Endothelial cell of umbilical vein (primary cell): ENCODE measurements at regions not wholly inside any gene's neighbourhood (a gene's known extent, or its start where the extent isn't known, plus 50 kb on each side); places are given as distances from the start of the nearest gene placed in this dataset.

ENCODE experiments used
- BruUV-seq: library from RNA; stranded (reverse); fragments of 400-500 nt; replicated peaks from 2 replicates; lab custom pipeline; 2021; lab: Mats Ljungman, UMichigan
- CTCF ChIA-PET: fragments of 300-600, 350-600 bp; sonication (Branson Sonifier 250); formaldehyde crosslinking; loops from one replicate; lab custom pipeline; 2021; ENCODE audit warnings: antibody characterized with exemption, inconsistent platforms; lab: Charles Lee
- POLR2A ChIA-PET: fragments of 300-600, 350-600 bp; sonication (Branson Sonifier 250); formaldehyde crosslinking; loops from one replicate; lab custom pipeline; 2021; ENCODE audit warnings: antibody characterized with exemption, inconsistent platforms; lab: Charles Lee
- DNase-seq: peaks from one replicate; pipeline ENCODE4 v3.0.0-alpha.2; 2011; ENCODE audit warnings: low read depth, low spot score
- FAIRE-seq: peaks from 2 replicates; lab custom pipeline; 2011; peaks lifted over from hg19 to GRCh38; lab: Jason Lieb, UNC
- H2AFZ ChIP-seq: 2 replicates; pipeline ENCODE4 v1.6.0; 2012; ENCODE audit warnings: low read depth, low read length, control low read depth, inconsistent platforms
- H3K27ac ChIP-seq: 2 replicates; pipeline ENCODE4 v1.5.1; 2011; ENCODE audit warnings: low read depth, mild to moderate bottlenecking, control low read depth, low read length, moderate library complexity; ENCODE audit not compliant: insufficient read depth
- H3K27me3 ChIP-seq, 2 experiments: 2 replicates each; pipeline versions ENCODE4 v1.6.0 to v1.6.1; 2011; ENCODE audit warnings: low read length in 2 of 2, mixed read lengths in 1 of 2; ENCODE audit not compliant: control insufficient read depth in 2 of 2, insufficient read depth in 2 of 2
- H3K36me3 ChIP-seq, 2 experiments: 2 replicates in 1 of 2; 3 replicates in 1 of 2; pipeline ENCODE4 v1.5.1; 2011; ENCODE audit warnings: low read length in 2 of 2, mild to moderate bottlenecking in 1 of 2, moderate library complexity in 1 of 2; ENCODE audit not compliant: control insufficient read depth in 2 of 2, insufficient read depth in 2 of 2; ENCODE audit errors: extremely low read depth in 1 of 2
- H3K4me1 ChIP-seq: 3 replicates; pipeline ENCODE4 v1.5.1; 2011; ENCODE audit warnings: mild to moderate bottlenecking, low read length; ENCODE audit not compliant: control insufficient read depth, insufficient read depth; ENCODE audit errors: extremely low read depth
- H3K4me2 ChIP-seq: 2 replicates; pipeline ENCODE4 v1.6.1; 2011; ENCODE audit warnings: low read length, control low read depth, mixed read lengths; ENCODE audit not compliant: insufficient read depth
- H3K4me3 ChIP-seq, 3 experiments: fragments of 200-600 bp in 1 of 3; sonication (generic), shearing (Covaris generic) in 1 of 3; replicated peaks in 1 of 3; 2 replicates each; pipeline ENCODE4 v1.5.1; 2011 to 2016; ENCODE audit warnings: control low read depth in 3 of 3, low read length in 3 of 3, mild to moderate bottlenecking in 2 of 3, inconsistent platforms in 1 of 3, low read depth in 1 of 3, moderate library complexity in 1 of 3; ENCODE audit not compliant: insufficient read depth in 1 of 3
- H3K79me2 ChIP-seq: 2 replicates; pipeline ENCODE4 v1.6.0; 2012; ENCODE audit warnings: low read length, inconsistent platforms; ENCODE audit not compliant: control insufficient read depth, insufficient read depth
- H3K9ac ChIP-seq: replicated peaks from 2 replicates; pipeline ENCODE3; 2011; ENCODE audit warnings: low read length, control low read depth; ENCODE audit not compliant: insufficient read depth; ENCODE audit errors: extremely low read depth
- H3K9me1 ChIP-seq: replicated peaks from 3 replicates; pipeline ENCODE4 v1.6.0; 2011; ENCODE audit warnings: mild to moderate bottlenecking, low read length; ENCODE audit not compliant: control insufficient read depth, insufficient read depth; ENCODE audit errors: extremely low read depth
- H3K9me3 ChIP-seq: replicated peaks from 2 replicates; pipeline ENCODE4 v1.5.1; 2012; ENCODE audit warnings: low read length, inconsistent platforms; ENCODE audit not compliant: control insufficient read depth, insufficient read depth
- H4K20me1 ChIP-seq: replicated peaks from 2 replicates; pipeline ENCODE3; 2011; ENCODE audit warnings: mild to moderate bottlenecking, low read length; ENCODE audit not compliant: control insufficient read depth, insufficient read depth; ENCODE audit errors: extremely low read depth
- EZH2 ChIP-seq: IDR thresholded peaks from 2 replicates; pipeline ENCODE4 v1.6.1; 2012; ENCODE audit warnings: borderline replicate concordance, low read depth, mild to moderate bottlenecking, moderate library complexity, low read length, inconsistent platforms; ENCODE audit not compliant: severe bottlenecking
- FOS ChIP-seq: IDR thresholded peaks from 2 replicates; pipeline ENCODE4 v1.6.1; 2011; ENCODE audit warnings: mild to moderate bottlenecking, low read length, moderate library complexity, borderline replicate concordance; ENCODE audit not compliant: insufficient read depth
- GATA2 ChIP-seq: IDR thresholded peaks from 2 replicates; pipeline ENCODE4 v1.7.0; 2011; ENCODE audit warnings: low read depth, mild to moderate bottlenecking, moderate library complexity, mixed read lengths, low read length; ENCODE audit not compliant: insufficient read length, insufficient read depth
- JUN ChIP-seq: IDR thresholded peaks from 2 replicates; pipeline ENCODE4 v1.6.1; 2011; ENCODE audit warnings: borderline replicate concordance, low read depth; ENCODE audit not compliant: insufficient read length, insufficient read depth
- MYC ChIP-seq: IDR thresholded peaks from one replicate; pipeline ENCODE4 v1.6.1; 2011; ENCODE audit warnings: mild to moderate bottlenecking, low read depth, low read length
- POLR2A ChIP-seq: IDR thresholded peaks from 2 replicates; pipeline ENCODE4 v1.6.1; 2012; ENCODE audit warnings: low read depth, mild to moderate bottlenecking, control low read depth, low read length
- POLR2AphosphoS5 ChIP-seq: IDR thresholded peaks from 2 replicates; pipeline ENCODE4 v1.6.1; 2012; ENCODE audit warnings: low read depth, mild to moderate bottlenecking, control low read depth, low read length, moderate library complexity; ENCODE audit not compliant: insufficient read depth
- dilution Hi-C: fragments of 300-500 bp; cut with MboI; formaldehyde crosslinking; loops from one replicate; pipeline ENCODE4 v1.15.0; 2019; ENCODE audit warnings: low sequenced_read_pairs; ENCODE audit not compliant: extremely low pct_ligation_motif_present
- intact Hi-C: fragments of 100-400 bp; cut with micrococcal nuclease; formaldehyde crosslinking; loops from one replicate; pipeline ENCODE4 v1.10.0; 2022
- TF ChIP-seq, protein P1 (sequence below), 2 donors: IDR thresholded peaks; 1 replicate in 1 of 2; 2 replicates in 1 of 2; pipeline ENCODE4 v1.5.1; 2011; ENCODE audit warnings: low read length in 2 of 2, mild to moderate bottlenecking in 2 of 2, moderate library complexity in 2 of 2, control low read depth in 1 of 2, inconsistent platforms in 1 of 2, low read depth in 1 of 2; ENCODE audit not compliant: insufficient read depth in 1 of 2; ENCODE audit errors: extremely low read depth in 1 of 2
- TF ChIP-seq, protein P2 (sequence below): IDR thresholded peaks from 2 replicates; pipeline ENCODE4 v1.6.1; 2011; ENCODE audit not compliant: insufficient read depth, insufficient read length

DNA sequence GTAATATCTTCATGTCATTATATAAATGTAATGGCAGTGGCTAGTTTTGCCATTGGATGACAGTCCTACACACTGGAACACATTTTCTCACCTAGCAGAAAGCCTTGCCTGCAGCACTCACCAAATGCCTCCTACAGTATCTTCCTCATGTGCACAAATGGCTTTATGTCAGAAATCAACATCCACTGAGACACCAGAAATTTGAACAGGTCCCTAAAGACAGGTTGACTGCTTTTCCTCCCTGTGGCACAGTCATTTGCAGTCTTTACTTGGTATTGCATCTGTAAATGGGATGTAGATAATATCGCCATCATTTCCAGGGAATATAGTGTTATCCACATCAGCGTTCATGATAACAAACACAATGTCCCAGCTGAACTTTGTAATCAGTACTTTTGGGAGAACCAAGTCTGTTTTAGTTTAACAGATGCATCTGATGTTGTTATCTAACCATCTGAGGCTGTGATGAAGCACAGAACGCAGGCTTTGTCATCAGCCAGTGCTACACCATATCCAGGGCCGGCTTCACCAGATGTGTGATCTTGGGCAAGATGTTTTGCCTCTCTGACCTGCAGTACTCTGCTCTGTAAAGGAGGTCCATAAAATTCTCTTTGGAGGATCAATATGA is 83.9 kb upstream of the TAS2R1 start:
- Histone ChIP-seq H2AFZ (no peak overlapping the region), H3K9me1 (no peaks in the 10 kb centered on the region), H3K4me2 (no peak overlapping the region), H3K36me3 (no peaks in the 10 kb centered on the region), H3K4me1 (no peaks in the 10 kb centered on the region), H3K4me3 (no peak overlapping the region), H3K27me3 (no peaks in the 10 kb centered on the region), H3K79me2 (no peaks in the 10 kb centered on the region), H3K27ac (no peak overlapping the region), H3K9me3 (peaks cover 6% of the 10 kb centered on the region), H4K20me1 (no peaks in the 10 kb centered on the region), H3K9ac (no peak overlapping the region)
- CTCF ChIA-PET, result no interaction called here
- BruUV-seq, result no TSS peak
- FAIRE-seq (no peak), DNase-seq (no peak)
- intact Hi-C loops (no loop called here), dilution Hi-C loops (no loop called here)
- TF ChIP-seq FOS (no peak), MYC (no peak), GATA2 (no peak), EZH2 (no peak), JUN (no peak), POLR2A (no peak), POLR2AphosphoS5 (no peak)
- TF ChIP-seq, protein P1, sequence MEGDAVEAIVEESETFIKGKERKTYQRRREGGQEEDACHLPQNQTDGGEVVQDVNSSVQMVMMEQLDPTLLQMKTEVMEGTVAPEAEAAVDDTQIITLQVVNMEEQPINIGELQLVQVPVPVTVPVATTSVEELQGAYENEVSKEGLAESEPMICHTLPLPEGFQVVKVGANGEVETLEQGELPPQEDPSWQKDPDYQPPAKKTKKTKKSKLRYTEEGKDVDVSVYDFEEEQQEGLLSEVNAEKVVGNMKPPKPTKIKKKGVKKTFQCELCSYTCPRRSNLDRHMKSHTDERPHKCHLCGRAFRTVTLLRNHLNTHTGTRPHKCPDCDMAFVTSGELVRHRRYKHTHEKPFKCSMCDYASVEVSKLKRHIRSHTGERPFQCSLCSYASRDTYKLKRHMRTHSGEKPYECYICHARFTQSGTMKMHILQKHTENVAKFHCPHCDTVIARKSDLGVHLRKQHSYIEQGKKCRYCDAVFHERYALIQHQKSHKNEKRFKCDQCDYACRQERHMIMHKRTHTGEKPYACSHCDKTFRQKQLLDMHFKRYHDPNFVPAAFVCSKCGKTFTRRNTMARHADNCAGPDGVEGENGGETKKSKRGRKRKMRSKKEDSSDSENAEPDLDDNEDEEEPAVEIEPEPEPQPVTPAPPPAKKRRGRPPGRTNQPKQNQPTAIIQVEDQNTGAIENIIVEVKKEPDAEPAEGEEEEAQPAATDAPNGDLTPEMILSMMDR (IDR thresholded peaks at IDR 0.05; ENCODE audit: extremely low read depth in 1 of 2, insufficient read depth in 1 of 2, low read depth in 1 of 2, low read length in 2 of 2), result no peak
- TF ChIP-seq, protein P2, sequence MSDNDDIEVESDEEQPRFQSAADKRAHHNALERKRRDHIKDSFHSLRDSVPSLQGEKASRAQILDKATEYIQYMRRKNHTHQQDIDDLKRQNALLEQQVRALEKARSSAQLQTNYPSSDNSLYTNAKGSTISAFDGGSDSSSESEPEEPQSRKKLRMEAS, result no peak
- POLR2A ChIA-PET, result no interaction called here
